Tibial artery (tissue), 4 donors: ENCODE measurements at regions not wholly inside any gene's neighbourhood (a gene's known extent, or its start where the extent isn't known, plus 50 kb on each side); places are given as distances from the start of the nearest gene placed in this dataset.

Experiments
- DNase-seq, 2 donors: peaks; one replicate each; pipeline ENCODE4 v3.0.0-alpha.2; 2019
- H3K27ac ChIP-seq, 2 donors: fragments of 200-600 bp; sonication (generic) in 1 of 2; 1 replicate in 1 of 2; 2 replicates in 1 of 2; pipeline ENCODE4 v1.5.1; 2018 to 2019; ENCODE audit warnings: mild to moderate bottlenecking in 1 of 2
- H3K27me3 ChIP-seq, 2 donors: fragments of 200-600 bp; sonication (generic) in 1 of 2; one replicate each; pipeline versions ENCODE4 v1.5.1 to v1.6.0; 2016 to 2019
- H3K36me3 ChIP-seq, 3 donors: fragments of 200-600 bp; sonication (generic) in 2 of 3; one replicate each; pipeline ENCODE4 v1.5.1; 2016 to 2019; ENCODE audit warnings: mild to moderate bottlenecking in 2 of 3
- H3K4me1 ChIP-seq, 4 donors: fragments of 200-600 bp; sonication (generic) in 2 of 4; 1 replicate in 3 of 4; 2 replicates in 1 of 4; pipeline ENCODE4 v1.5.1; 2016 to 2019
- H3K4me3 ChIP-seq, 2 donors: fragments of 200-600 bp; sonication (generic) in 1 of 2; 1 replicate in 1 of 2; 2 replicates in 1 of 2; pipeline ENCODE4 v1.5.1; 2018 to 2019; ENCODE audit warnings: mild to moderate bottlenecking in 2 of 2
- H3K9me3 ChIP-seq, 3 donors: fragments of 200-600 bp; sonication (generic) in 1 of 3; one replicate each; pipeline ENCODE4 v1.5.1; 2016 to 2019
- CTCF ChIP-seq, 2 experiments: fragments of 200-600 bp in 1 of 2; fragments of 450-650 bp in 1 of 2; IDR thresholded peaks; one replicate each; pipeline ENCODE4 v1.5.1; 2017 to 2019; ENCODE audit warnings: antibody characterized with exemption in 2 of 2, mild to moderate bottlenecking in 1 of 2, moderate library complexity in 1 of 2
- intact Hi-C: fragments of 100-400 bp; cut with DNase I; formaldehyde crosslinking; loops from one replicate; pipeline ENCODE4 v1.15.0; 2023; ENCODE audit warnings: low total_unique reads

GRCh38 chr16:49195237-49195548, 86.4 kb downstream of the CBLN1 start:
- DNase-seq = no peak
- no peaks in the 10 kb centered on the region for H3K9me3 ChIP-seq
- H3K36me3 ChIP-seq = no peaks in the 10 kb centered on the region
- H3K4me1 ChIP-seq = no peaks in the 10 kb centered on the region
- TF ChIP-seq CTCF (IDR thresholded peaks at IDR 0.05) = no peak
- no peak overlapping the region for H3K27ac ChIP-seq
- intact Hi-C loops = no loop called here
- H3K27me3 ChIP-seq = no peaks in the 10 kb centered on the region
- H3K4me3 ChIP-seq = no peak overlapping the region

GRCh38 chr16:49194537-49195236, 87.0 kb downstream of the CBLN1 start:
- no peaks in the 10 kb centered on the region for H3K27me3 ChIP-seq
- no peaks in the 10 kb centered on the region for H3K4me1 ChIP-seq
- TF ChIP-seq CTCF (IDR thresholded peaks at IDR 0.05) = no peak
- H3K36me3 ChIP-seq = no peaks in the 10 kb centered on the region
- no peak overlapping the region for H3K27ac ChIP-seq
- no peak overlapping the region for H3K4me3 ChIP-seq
- intact Hi-C loops = no loop called here
- no peak for DNase-seq
- no peaks in the 10 kb centered on the region for H3K9me3 ChIP-seq

- Histone ChIP-seq H3K4me1 (no peaks in the 10 kb centered on the region), H3K4me3 (no peak overlapping the region), H3K27ac (no peak overlapping the region), H3K27me3 (no peaks in the 10 kb centered on the region), H3K36me3 (no peaks in the 10 kb centered on the region), H3K9me3 (no peaks in the 10 kb centered on the region)
- intact Hi-C loops = no loop called here
- no peak for TF ChIP-seq CTCF (IDR thresholded peaks at IDR 0.05)
- no peak for DNase-seq
Measured at GRCh38 chr16:49193596-49193995, 88.0 kb downstream of the CBLN1 start.

- TF ChIP-seq CTCF (IDR thresholded peaks at IDR 0.05) = no peak
Measured at GRCh38 chr16:49189286-49189685, 92.4 kb downstream of the CBLN1 start.

GRCh38 chr16:49183911-49184310, 97.7 kb downstream of the CBLN1 start:
- no peaks in the 10 kb centered on the region for H3K9me3 ChIP-seq
- H3K27me3 ChIP-seq = peaks cover 0 to 2% of the 10 kb centered on the region in 2 donors
- no peak overlapping the region for H3K4me3 ChIP-seq
- no peaks in the 10 kb centered on the region for H3K4me1 ChIP-seq
- no peak for TF ChIP-seq CTCF (IDR thresholded peaks at IDR 0.05)
- H3K27ac ChIP-seq = no peak overlapping the region
- H3K36me3 ChIP-seq = no peaks in the 10 kb centered on the region
- DNase-seq = no peak
- intact Hi-C loops = no loop called here

More at GRCh38 chr16:49189286-49189685, 92.4 kb downstream of the CBLN1 start:
- Histone ChIP-seq H3K36me3 (no peaks in the 10 kb centered on the region), H3K9me3 (no peaks in the 10 kb centered on the region), H3K4me1 (no peaks in the 10 kb centered on the region), H3K27me3 (no peaks in the 10 kb centered on the region), H3K4me3 (no peak overlapping the region), H3K27ac (no peak overlapping the region)
- intact Hi-C loops = no loop called here
- DNase-seq = no peak
